Activated naive CD8-positive, alpha-beta T cell treated with anti-CD3 and anti-CD28 coated beads, Interleukin-2, amount 10 ng/mL, durations not matched to agents 7 days and 5 days (primary cell): ENCODE measurements at regions not wholly inside any gene's neighbourhood (a gene's known extent, or its start where the extent isn't known, plus 50 kb on each side); places are given as distances from the start of the nearest gene placed in this dataset.
"Not testable (repeated sequence)": the region's sequence is repeated elsewhere in the genome, so short reads cannot be mapped to it uniquely, and the experiment has no call there.

Source experiments
- ATAC-seq: fragments of 150-1000 bp; cut with Tn5 transposase; one replicate; pipeline ENCODE4 v1.10.0; 2021; ENCODE audit warnings: low read depth, moderate library complexity
- POLR2A ChIA-PET: fragments of 350-600 bp; sonication (Branson Sonifier 250); formaldehyde crosslinking; loops from one replicate; lab custom pipeline; 2021; ENCODE audit warnings: antibody characterized with exemption; lab: Charles Lee
- DNase-seq: peaks from one replicate; pipeline ENCODE4 v3.0.0; 2021
- H3K27ac Mint-ChIP-seq: one replicate; pipeline ENCODE4 v1.8.0; 2022; ENCODE audit warnings: mild to moderate bottlenecking, mixed read lengths
- H3K27me3 Mint-ChIP-seq: one replicate; pipeline ENCODE4 v1.8.0; 2022; ENCODE audit warnings: mild to moderate bottlenecking, moderate library complexity, mixed read lengths
- H3K36me3 Mint-ChIP-seq: one replicate; pipeline ENCODE4 v1.8.0; 2021; ENCODE audit warnings: mild to moderate bottlenecking, mixed read lengths
- H3K4me1 Mint-ChIP-seq: one replicate; pipeline ENCODE4 v1.8.0; 2021; ENCODE audit warnings: mixed read lengths
- H3K4me3 Mint-ChIP-seq: one replicate; pipeline ENCODE4 v1.8.0; 2022; ENCODE audit warnings: mild to moderate bottlenecking, moderate library complexity, mixed read lengths
- H3K9me3 Mint-ChIP-seq: one replicate; pipeline ENCODE4 v1.8.0; 2021; ENCODE audit warnings: mixed read lengths

DNA sequence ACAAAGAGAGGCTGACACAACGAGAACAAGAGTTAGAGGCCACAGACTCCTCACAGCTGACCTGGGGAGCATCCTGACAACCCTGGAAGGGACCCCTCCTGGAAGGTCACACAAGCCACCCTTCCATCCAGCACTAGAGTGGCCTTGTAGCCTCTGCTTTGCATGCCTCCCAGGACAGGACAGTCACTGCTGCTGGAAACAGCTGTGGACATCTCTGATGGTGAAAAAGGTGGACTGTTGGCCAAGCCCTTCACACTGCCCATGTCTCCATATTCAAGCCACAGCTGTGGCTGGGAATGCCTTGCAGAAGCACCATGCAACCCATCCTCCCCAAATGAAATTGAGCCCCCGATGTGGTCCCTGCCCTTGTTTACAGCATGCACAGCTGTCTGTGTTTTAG lies 102.1 kb upstream of the SRSF6 start:
- no peak for ATAC-seq
- H3K9me3 Mint-ChIP-seq, result no peaks in the 10 kb centered on the region
- H3K36me3 Mint-ChIP-seq, result no peaks in the 10 kb centered on the region
- no peaks in the 10 kb centered on the region for H3K27me3 Mint-ChIP-seq
- DNase-seq, result no peak
- no peak overlapping the region for H3K4me3 Mint-ChIP-seq
- POLR2A ChIA-PET, result no interaction called here
- no peak overlapping the region for H3K27ac Mint-ChIP-seq
- no peaks in the 10 kb centered on the region for H3K4me1 Mint-ChIP-seq

DNA sequence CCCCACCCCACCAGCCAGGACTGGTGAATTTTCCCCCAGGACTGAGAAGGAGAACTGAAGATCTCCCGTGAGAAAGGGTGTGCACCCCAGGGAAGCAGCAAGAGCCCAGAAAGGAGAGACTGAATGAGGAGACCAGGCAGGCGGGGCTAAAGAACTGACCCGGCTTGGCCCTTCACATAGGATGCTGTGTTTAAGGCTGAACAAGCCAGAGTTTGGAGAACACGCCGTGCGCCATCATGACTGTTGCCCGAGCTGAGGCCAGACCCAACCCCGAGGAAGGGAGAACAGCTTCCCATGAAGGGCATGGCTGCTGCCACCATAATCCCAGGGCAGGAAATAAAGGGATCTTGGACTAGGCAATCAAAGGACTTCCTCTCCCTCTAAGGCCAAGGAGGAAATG lies 104.7 kb upstream of the SRSF6 start:
- Mint-ChIP-seq H3K4me3 (no peak overlapping the region), H3K36me3 (no peaks in the 10 kb centered on the region), H3K9me3 (no peaks in the 10 kb centered on the region), H3K27ac (no peak overlapping the region), H3K27me3 (no peaks in the 10 kb centered on the region), H3K4me1 (no peaks in the 10 kb centered on the region)
- POLR2A ChIA-PET, result no interaction called here
- DNase-seq (no peak), ATAC-seq (no peak)

DNA sequence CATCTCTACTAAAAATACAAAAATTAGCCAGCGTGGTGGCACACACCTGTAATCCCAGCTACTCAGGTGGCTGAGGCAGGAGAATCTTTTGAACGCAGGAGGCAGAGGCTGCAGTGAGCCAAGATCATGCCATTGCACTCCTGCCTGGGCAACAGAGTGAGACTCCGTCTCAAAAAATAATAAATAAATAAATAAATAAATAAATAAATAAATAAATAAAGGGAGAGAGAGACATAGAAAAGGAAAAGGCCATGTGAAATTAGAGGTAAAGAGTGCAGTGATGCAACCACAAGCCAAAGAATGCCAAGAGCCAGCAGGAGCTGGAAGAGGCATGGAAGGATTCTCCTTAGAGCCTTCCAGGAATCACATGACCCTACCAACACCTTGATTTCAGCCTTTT lies 107.0 kb upstream of the SRSF6 start:
- ATAC-seq, H3K27ac Mint-ChIP-seq, H3K9me3 Mint-ChIP-seq, H3K36me3 Mint-ChIP-seq, H3K4me3 Mint-ChIP-seq, H3K27me3 Mint-ChIP-seq, DNase-seq, H3K4me1 Mint-ChIP-seq, POLR2A ChIA-PET: not testable (repeated sequence)

DNA sequence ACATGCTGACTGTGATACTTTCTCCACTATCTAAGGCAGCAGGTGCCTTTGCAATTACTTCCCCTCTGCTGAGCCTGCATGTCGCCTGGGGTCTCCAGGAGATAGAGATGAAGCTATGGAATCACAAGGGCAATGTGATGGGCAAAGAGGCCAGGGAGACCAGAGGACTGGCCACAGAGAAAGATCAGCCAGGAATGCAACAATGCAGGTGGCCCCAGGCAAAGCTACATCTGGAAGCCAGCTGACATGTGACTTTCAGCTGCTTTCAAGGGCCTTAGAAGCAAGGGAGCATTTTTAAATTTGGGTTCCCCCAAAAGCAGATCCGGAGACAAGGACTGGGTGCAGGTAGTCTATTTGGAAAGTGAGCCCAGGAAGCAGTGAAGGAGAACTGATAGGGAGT lies 107.9 kb upstream of the SRSF6 start:
- Mint-ChIP-seq H3K9me3 (no peaks in the 10 kb centered on the region), H3K27me3 (no peaks in the 10 kb centered on the region), H3K4me1 (no peaks in the 10 kb centered on the region), H3K27ac (no peak overlapping the region), H3K36me3 (no peaks in the 10 kb centered on the region), H3K4me3 (no peak overlapping the region)
- DNase-seq (no peak), ATAC-seq (no peak)
- POLR2A ChIA-PET, result no interaction called here

DNA sequence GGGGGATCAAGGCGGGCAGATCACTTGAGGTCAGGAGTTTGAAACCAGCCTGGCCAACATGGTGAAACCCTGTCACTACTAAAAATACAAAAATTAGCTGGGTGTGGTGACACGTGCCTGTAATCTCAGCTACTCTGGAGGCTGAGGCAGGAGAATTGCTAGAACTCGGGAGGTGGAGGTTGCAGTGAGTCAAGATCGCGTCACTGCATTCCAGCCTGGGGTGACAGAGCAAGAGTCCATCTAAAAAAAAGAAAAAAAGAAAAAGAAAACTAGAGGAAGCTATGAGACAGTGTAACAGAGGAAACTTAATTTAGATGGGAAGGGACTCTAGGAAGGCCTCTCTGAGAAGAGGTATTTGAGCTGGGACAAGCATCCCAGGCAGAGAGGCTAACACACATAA lies 109.9 kb upstream of the SRSF6 start:
- H3K27me3 Mint-ChIP-seq, H3K4me3 Mint-ChIP-seq, DNase-seq, H3K9me3 Mint-ChIP-seq, POLR2A ChIA-PET, ATAC-seq, H3K36me3 Mint-ChIP-seq, H3K27ac Mint-ChIP-seq, H3K4me1 Mint-ChIP-seq: not testable (repeated sequence)

DNA sequence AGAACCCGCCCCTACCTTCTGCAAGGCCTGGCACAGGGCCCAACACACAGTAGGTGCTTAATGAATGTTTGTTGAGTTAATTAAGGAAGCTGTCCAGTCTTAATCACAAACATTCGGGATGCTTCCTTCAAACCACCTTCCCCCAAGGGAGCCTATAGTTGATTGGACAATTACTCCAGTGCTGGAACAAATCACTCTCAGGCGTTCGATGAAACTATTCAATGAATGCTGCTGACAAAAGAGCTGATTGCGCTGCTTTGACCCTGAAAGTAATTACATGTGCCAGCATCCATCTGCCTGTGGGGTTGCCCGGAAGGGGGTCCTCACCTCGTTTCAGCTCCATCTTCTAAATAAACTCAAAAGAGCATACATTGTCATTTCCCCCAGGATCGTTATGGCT lies 112.0 kb upstream of the SRSF6 start:
- H3K27me3 Mint-ChIP-seq, result no peaks in the 10 kb centered on the region
- no peak for DNase-seq
- H3K27ac Mint-ChIP-seq, result no peak overlapping the region
- no peaks in the 10 kb centered on the region for H3K36me3 Mint-ChIP-seq
- POLR2A ChIA-PET, result interaction anchor here (0.6 kb wide), 1 partner anchor 115 kb away, joined by 4 read pairs; no protein-coding TSS in a partner anchor
- H3K4me1 Mint-ChIP-seq, result no peaks in the 10 kb centered on the region
- no peak overlapping the region for H3K4me3 Mint-ChIP-seq
- no peak for ATAC-seq
- peaks cover 3% of the 10 kb centered on the region for H3K9me3 Mint-ChIP-seq

DNA sequence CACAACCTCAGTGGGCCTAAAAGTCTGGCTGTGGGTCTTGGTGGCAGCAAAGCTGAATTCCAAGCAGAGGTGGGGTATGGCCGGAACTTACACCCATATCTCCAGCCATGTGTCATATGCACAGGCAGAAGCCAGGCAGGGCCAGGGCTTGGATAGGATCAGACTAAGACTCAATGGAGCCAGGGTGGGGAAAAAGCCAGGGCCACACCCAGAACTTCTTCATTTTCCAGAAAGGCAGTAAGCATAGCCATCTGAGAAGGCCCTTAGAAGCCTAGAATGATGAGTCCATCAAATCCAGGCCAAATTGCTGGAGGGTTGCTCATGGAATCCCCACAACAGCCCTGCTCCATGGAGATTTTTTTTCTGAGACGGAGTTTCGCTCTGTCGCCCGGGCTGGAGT lies 116.2 kb upstream of the SRSF6 start:
- H3K4me3 Mint-ChIP-seq, result no peak overlapping the region
- no peaks in the 10 kb centered on the region for H3K36me3 Mint-ChIP-seq
- no peaks in the 10 kb centered on the region for H3K4me1 Mint-ChIP-seq
- no peak overlapping the region for H3K27ac Mint-ChIP-seq
- no peak for DNase-seq
- no peaks in the 10 kb centered on the region for H3K27me3 Mint-ChIP-seq
- H3K9me3 Mint-ChIP-seq, result peaks cover 5% of the 10 kb centered on the region
- no peak for ATAC-seq
- POLR2A ChIA-PET, result no interaction called here

DNA sequence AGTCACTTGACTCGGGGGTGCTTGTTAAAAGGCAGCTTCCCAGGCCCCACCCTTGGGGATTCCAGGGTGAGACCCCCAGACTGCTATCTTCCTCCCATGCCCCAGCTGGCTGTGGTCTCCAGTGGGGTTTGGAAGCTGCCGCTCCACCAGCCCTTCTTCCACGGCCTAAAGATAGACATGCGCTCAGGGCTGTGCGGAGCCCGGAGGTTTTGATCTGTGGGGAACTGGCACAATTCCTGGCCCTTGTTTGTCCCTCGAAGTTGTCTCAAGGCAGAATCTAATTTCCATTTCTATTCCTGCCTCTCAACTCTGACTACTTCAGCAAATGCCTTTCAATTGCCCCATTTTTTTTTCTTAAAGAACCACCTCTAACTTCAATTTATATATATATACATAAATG lies 120.7 kb upstream of the SRSF6 start:
- Mint-ChIP-seq H3K27me3 (no peaks in the 10 kb centered on the region), H3K4me3 (no peak overlapping the region), H3K27ac (no peak overlapping the region), H3K36me3 (no peaks in the 10 kb centered on the region), H3K9me3 (peaks cover 13% of the 10 kb centered on the region), H3K4me1 (no peaks in the 10 kb centered on the region)
- ATAC-seq, result no peak
- POLR2A ChIA-PET, result no interaction called here
- DNase-seq, result no peak

DNA sequence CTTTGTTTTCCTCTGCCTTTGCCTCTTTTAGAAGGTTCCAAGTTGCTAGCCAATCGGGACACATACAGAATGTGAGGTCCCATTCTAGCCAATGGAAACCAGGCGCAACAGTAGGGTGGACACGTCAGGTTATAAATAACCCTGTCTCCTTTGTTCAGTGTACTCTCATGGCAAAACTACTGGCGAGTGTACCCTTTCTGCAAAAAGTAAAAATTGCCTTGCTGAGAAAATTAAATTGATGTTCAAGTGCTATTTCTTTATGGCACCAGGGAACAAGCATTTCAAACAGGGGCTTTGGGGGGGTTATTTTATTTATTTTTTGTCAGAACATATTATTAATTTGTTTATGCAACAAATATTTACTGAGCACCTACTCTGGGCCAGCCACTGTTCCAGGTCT lies 123.6 kb upstream of the SRSF6 start:
- POLR2A ChIA-PET, result no interaction called here
- Mint-ChIP-seq H3K9me3 (peaks cover 12% of the 10 kb centered on the region), H3K27me3 (no peaks in the 10 kb centered on the region), H3K4me3 (no peak overlapping the region), H3K27ac (no peak overlapping the region), H3K4me1 (no peaks in the 10 kb centered on the region), H3K36me3 (no peaks in the 10 kb centered on the region)
- ATAC-seq (no peak), DNase-seq (no peak)

DNA sequence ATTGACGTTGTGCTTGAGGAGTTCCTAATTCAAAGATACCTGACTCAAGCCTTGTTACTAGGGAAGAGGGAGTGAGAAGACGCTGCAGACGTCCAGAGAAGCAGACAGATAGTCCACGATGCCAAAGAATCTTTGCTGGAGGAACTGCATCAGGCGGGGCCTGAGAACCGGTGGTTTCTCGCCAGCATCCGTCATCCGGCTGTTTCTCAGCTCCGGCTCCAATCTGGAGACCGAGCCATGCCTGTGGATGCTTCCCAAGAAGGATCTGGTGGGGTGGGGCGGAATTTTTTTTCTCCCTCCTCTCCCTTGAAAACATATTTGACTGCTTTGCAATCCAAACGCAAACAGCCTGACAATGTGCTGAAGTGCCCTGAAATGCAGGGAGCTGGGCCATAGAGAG lies 125.8 kb upstream of the SRSF6 start:
- no peak for ATAC-seq
- peaks cover 12% of the 10 kb centered on the region for H3K9me3 Mint-ChIP-seq
- no peaks in the 10 kb centered on the region for H3K36me3 Mint-ChIP-seq

DNA sequence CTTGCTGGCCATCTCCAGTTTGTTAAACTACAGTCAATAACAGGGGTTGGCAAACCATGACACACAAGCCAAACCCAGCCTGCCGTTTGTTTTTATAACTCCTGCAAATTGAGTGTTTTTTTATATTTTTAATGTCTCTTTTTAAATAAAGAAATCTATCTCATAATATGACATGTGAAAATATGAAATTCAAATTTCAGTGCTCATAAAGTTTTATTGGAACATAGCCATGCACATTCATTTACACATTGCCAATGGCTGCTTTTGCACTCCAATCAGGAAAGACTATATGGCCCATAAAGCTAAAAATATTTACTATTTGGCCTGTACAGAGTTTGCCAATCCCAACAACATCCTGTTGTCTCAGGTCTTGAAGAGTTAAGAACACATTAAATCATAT lies 129.0 kb upstream of the SRSF6 start:
- no peak overlapping the region for H3K27ac Mint-ChIP-seq
- H3K9me3 Mint-ChIP-seq, result peaks cover 8% of the 10 kb centered on the region
- ATAC-seq (no peak), DNase-seq (no peak)
- H3K36me3 Mint-ChIP-seq, result no peaks in the 10 kb centered on the region
- POLR2A ChIA-PET, result no interaction called here
- no peaks in the 10 kb centered on the region for H3K27me3 Mint-ChIP-seq
- H3K4me1 Mint-ChIP-seq, result no peaks in the 10 kb centered on the region
- H3K4me3 Mint-ChIP-seq, result no peak overlapping the region

More for the DNA sequence above, 125.8 kb upstream of the SRSF6 start:
- H3K27me3 Mint-ChIP-seq, result no peaks in the 10 kb centered on the region
- no peaks in the 10 kb centered on the region for H3K4me1 Mint-ChIP-seq
- H3K4me3 Mint-ChIP-seq, result no peak overlapping the region
- no peak for DNase-seq
- POLR2A ChIA-PET, result no interaction called here
- H3K27ac Mint-ChIP-seq, result no peak overlapping the region

DNA sequence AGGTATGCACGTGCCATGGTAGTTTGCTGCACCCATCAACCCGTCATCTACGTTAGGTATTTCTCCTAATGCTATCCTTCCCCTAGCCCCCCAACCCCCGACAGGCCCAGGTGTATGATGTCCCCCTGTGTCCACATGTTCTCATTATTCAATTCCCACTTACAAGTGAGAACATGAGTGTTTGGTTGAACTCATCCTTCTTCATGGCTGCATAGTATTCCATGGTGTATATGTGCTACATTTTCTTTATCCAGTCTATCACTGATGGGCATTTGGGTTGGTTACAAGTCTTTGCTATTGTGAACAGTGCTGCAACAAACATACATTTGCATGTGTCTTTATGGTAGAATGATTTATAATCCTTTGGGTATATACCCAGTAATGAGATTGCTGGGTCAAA lies 130.5 kb upstream of the SRSF6 start:
- ATAC-seq, DNase-seq, H3K4me1 Mint-ChIP-seq, H3K27ac Mint-ChIP-seq, H3K36me3 Mint-ChIP-seq, H3K27me3 Mint-ChIP-seq, H3K4me3 Mint-ChIP-seq, POLR2A ChIA-PET, H3K9me3 Mint-ChIP-seq: not testable (repeated sequence)

DNA sequence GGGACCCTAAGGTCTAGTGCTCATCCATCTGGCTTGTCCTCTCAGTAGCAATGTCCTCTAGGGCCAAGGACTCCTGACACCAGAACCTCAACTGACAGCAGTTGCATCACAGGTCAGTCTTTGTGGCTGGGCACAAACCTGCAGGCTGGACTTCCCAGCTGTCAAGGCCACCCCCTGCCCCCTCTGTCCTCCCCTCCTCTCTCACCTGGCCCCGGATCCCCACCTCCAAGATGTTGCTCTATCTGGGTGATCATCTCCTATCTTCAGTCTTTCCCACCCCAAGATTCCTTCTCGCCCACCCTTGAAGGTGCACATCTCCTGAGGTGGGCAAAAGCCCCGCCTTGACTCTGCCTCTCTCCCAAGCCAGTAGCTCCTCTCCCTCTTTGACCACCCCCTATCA lies 131.8 kb upstream of the SRSF6 start:
- Mint-ChIP-seq H3K4me3 (no peak overlapping the region), H3K4me1 (no peaks in the 10 kb centered on the region), H3K36me3 (no peaks in the 10 kb centered on the region), H3K27me3 (no peaks in the 10 kb centered on the region), H3K27ac (no peak overlapping the region), H3K9me3 (no peaks in the 10 kb centered on the region)
- DNase-seq (no peak), ATAC-seq (no peak)
- POLR2A ChIA-PET, result no interaction called here

DNA sequence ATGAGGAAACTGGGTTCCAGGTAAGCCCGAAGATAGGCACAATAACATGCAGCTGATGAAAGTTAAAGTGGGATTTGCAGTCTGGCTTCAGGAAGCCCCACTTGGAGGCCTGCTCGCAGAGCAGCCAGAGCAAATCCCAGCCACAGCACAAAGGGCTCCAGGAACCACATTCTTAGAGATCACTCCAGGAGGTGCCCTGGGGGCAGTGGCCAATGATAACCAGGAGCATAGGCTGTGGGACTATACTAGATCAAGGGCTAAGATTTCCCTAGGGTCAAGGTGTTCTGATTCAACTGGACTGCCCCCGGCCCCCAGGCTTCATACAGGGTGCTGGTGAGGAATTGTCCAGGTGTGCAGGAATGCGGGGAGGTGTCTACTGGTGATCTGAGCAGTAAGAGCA lies 133.9 kb upstream of the PTPRT start:
- no peak for ATAC-seq
- no peak overlapping the region for H3K4me3 Mint-ChIP-seq

DNA sequence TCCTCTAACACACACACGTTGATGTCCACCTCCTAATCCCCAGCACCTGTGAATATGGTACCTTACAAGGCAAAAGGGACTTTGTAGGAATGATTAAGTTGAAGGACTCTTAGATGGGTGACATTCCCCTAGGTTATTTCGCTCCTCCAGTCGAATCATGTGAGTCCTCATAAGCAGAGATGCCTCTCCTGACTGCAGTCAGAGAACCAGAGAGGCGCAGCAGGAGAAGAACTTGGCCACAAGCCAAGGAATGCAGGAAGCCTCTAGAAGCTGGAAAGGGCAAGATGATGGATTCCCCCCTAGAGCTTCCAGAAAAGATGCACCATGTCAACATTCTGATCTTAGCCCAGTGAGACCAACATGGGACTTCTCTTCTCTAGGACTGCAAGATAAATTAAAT lies 133.1 kb upstream of the PTPRT start:
- POLR2A ChIA-PET, result no interaction called here
- Mint-ChIP-seq H3K4me3 (no peak overlapping the region), H3K27me3 (no peaks in the 10 kb centered on the region), H3K4me1 (no peaks in the 10 kb centered on the region), H3K36me3 (no peaks in the 10 kb centered on the region), H3K27ac (no peak overlapping the region), H3K9me3 (no peaks in the 10 kb centered on the region)
- DNase-seq, result no peak
- ATAC-seq, result no peak

More for the DNA sequence above, 133.9 kb upstream of the PTPRT start:
- no peak for DNase-seq
- Mint-ChIP-seq H3K27me3 (no peaks in the 10 kb centered on the region), H3K36me3 (no peaks in the 10 kb centered on the region), H3K9me3 (no peaks in the 10 kb centered on the region), H3K4me1 (no peaks in the 10 kb centered on the region), H3K27ac (no peak overlapping the region)
- POLR2A ChIA-PET, result no interaction called here
